ENCODE measurements at regions not wholly inside any gene's neighbourhood (a gene's known extent, or its start where the extent isn't known, plus 50 kb on each side); places are given as distances from the start of the nearest gene placed in this dataset.

- WGBS, 2 donors (ENCODE audit: extremely low coverage in 2 of 2, insufficient read length in 2 of 2, insufficient replicate concordance in 1 of 2), result no CpG with 5 or more reads among the region's 3 CpGs
- H3K27ac ChIP-seq (replicated peaks; ENCODE audit: low read length), result no peak overlapping the region
Observed at GRCh38 chr15:87209891-87210689, 1046.4 kb downstream of the NTRK3 start.

DNA sequence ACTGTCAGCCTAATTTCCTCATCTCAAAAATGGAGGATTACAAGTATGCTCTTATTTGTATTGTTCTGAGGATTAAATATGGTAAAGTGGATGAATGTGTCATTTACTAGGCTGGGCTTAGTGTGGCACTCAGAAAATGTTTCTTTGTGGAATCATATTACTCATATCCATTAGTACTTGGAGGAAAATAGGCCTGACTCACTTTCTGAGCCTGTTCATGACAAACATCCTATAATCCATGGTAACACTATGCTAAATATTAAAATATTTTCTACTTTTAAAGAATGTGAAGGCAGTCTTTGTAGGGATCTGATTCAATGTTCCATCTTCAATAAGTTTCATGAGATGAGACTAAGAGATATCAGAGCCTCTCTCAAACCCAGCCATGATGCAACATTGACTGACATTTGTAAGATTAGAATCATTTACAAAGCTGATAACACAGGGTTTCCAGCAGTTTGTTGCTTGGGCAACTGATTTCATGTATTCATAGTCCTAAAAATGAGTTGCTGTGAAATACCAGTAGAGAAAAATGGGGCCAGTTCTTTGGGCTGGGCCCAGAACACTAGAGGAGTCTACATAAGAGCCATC, 1048.5 kb downstream of the NTRK3 start:
- no peak overlapping the region for H2AK5ac ChIP-seq (ENCODE audit: low read depth, low read length)
- H4K8ac ChIP-seq (ENCODE audit: low read depth, low read length), result no peak overlapping the region
- H3K23ac ChIP-seq (ENCODE audit: low read depth, low read length, poor library complexity), result no peak overlapping the region
- H3K27ac ChIP-seq (replicated peaks; ENCODE audit: low read length), result no peak overlapping the region
- H3K9ac ChIP-seq (ENCODE audit: low read depth, low read length, poor library complexity), result no peak overlapping the region
- H2BK120ac ChIP-seq (ENCODE audit: low read depth, low read length), result no peak overlapping the region
- no peak overlapping the region for H4K91ac ChIP-seq (ENCODE audit: low read depth, low read length, poor library complexity)
- no peaks in the 10 kb centered on the region for H3K27me3 ChIP-seq (ENCODE audit: control insufficient read depth in 3 of 3, insufficient read depth in 3 of 3, low read depth in 1 of 3, low read length in 3 of 3)
- no peak overlapping the region for H3K4ac ChIP-seq (ENCODE audit: low read length)
- H3K4me1 ChIP-seq (ENCODE audit: control insufficient read depth in 2 of 2, insufficient read depth in 1 of 2, low read depth in 1 of 2, low read length in 2 of 2), result no peaks in the 10 kb centered on the region
- no peaks in the 10 kb centered on the region for H3K9me3 ChIP-seq (replicated peaks in 1 of 2; ENCODE audit: control insufficient read depth in 2 of 2, insufficient read depth in 1 of 2, low read depth in 1 of 2, low read length in 2 of 2)
- no peak overlapping the region for H2BK5ac ChIP-seq (ENCODE audit: low read length)
- no peak overlapping the region for H2BK15ac ChIP-seq (ENCODE audit: low read length)
- H2AFZ ChIP-seq (ENCODE audit: low read length), result no peak overlapping the region
- H3K4me3 ChIP-seq (ENCODE audit: low read length in 2 of 2), result no peak overlapping the region
- H3K18ac ChIP-seq (ENCODE audit: low read length), result no peak overlapping the region
- H3K79me1 ChIP-seq (ENCODE audit: low read depth, low read length), result no peaks in the 10 kb centered on the region
- no peak overlapping the region for H3K4me2 ChIP-seq (ENCODE audit: insufficient read depth, low read length, poor library complexity, severe bottlenecking)
- H2BK12ac ChIP-seq (ENCODE audit: low read length), result no peak overlapping the region
- no peaks in the 10 kb centered on the region for H3K36me3 ChIP-seq (replicated peaks in 1 of 2; ENCODE audit: control insufficient read depth in 2 of 2, insufficient read depth in 2 of 2, low read length in 2 of 2)
- no peak overlapping the region for H3K14ac ChIP-seq (ENCODE audit: low read length)
- no peak for DNase-seq (ENCODE audit: low spot score)

More at GRCh38 chr15:87209891-87210689, 1046.4 kb downstream of the NTRK3 start:
- H2BK12ac ChIP-seq (ENCODE audit: low read length), result no peak overlapping the region
- H3K4me1 ChIP-seq (ENCODE audit: control insufficient read depth in 2 of 2, insufficient read depth in 1 of 2, low read depth in 1 of 2, low read length in 2 of 2), result peaks cover 0 to 5% of the 10 kb centered on the region in 2 donors
- H3K79me1 ChIP-seq (ENCODE audit: low read depth, low read length), result no peaks in the 10 kb centered on the region
- no peak overlapping the region for H3K4me3 ChIP-seq (ENCODE audit: low read length in 2 of 2)
- no peak overlapping the region for H2BK120ac ChIP-seq (ENCODE audit: low read depth, low read length)
- no peak overlapping the region for H3K14ac ChIP-seq (ENCODE audit: low read length)
- no peaks in the 10 kb centered on the region for H3K9me3 ChIP-seq (replicated peaks in 1 of 2; ENCODE audit: control insufficient read depth in 2 of 2, insufficient read depth in 1 of 2, low read depth in 1 of 2, low read length in 2 of 2)
- no peaks in the 10 kb centered on the region for H3K27me3 ChIP-seq (ENCODE audit: control insufficient read depth in 3 of 3, insufficient read depth in 3 of 3, low read depth in 1 of 3, low read length in 3 of 3)
- no peak overlapping the region for H2BK5ac ChIP-seq (ENCODE audit: low read length)
- no peak for DNase-seq (ENCODE audit: low spot score)
- no peak overlapping the region for H3K9ac ChIP-seq (ENCODE audit: low read depth, low read length, poor library complexity)
- H4K8ac ChIP-seq (ENCODE audit: low read depth, low read length), result no peak overlapping the region
- no peak overlapping the region for H2BK15ac ChIP-seq (ENCODE audit: low read length)
- H3K18ac ChIP-seq (ENCODE audit: low read length), result no peak overlapping the region
- H2AK5ac ChIP-seq (ENCODE audit: low read depth, low read length), result no peak overlapping the region
- no peak overlapping the region for H4K91ac ChIP-seq (ENCODE audit: low read depth, low read length, poor library complexity)
- H3K36me3 ChIP-seq (replicated peaks in 1 of 2; ENCODE audit: control insufficient read depth in 2 of 2, insufficient read depth in 2 of 2, low read length in 2 of 2), result no peaks in the 10 kb centered on the region
- H2AFZ ChIP-seq (ENCODE audit: low read length), result no peak overlapping the region
- no peak overlapping the region for H3K23ac ChIP-seq (ENCODE audit: low read depth, low read length, poor library complexity)
- H3K4me2 ChIP-seq (ENCODE audit: insufficient read depth, low read length, poor library complexity, severe bottlenecking), result no peak overlapping the region
- no peak overlapping the region for H3K4ac ChIP-seq (ENCODE audit: low read length)

- Histone ChIP-seq H3K4me3 (ENCODE audit: low read length in 2 of 2) (no peak overlapping the region), H2AK5ac (ENCODE audit: low read depth, low read length) (no peak overlapping the region), H3K14ac (ENCODE audit: low read length) (no peak overlapping the region), H2AFZ (ENCODE audit: low read length) (no peak overlapping the region), H4K91ac (ENCODE audit: low read depth, low read length, poor library complexity) (no peak overlapping the region), H3K4ac (ENCODE audit: low read length) (no peak overlapping the region), H3K23ac (ENCODE audit: low read depth, low read length, poor library complexity) (no peak overlapping the region), H3K27me3 (ENCODE audit: control insufficient read depth in 3 of 3, insufficient read depth in 3 of 3, low read depth in 1 of 3, low read length in 3 of 3) (no peaks in the 10 kb centered on the region), H2BK5ac (ENCODE audit: low read length) (no peak overlapping the region), H3K9ac (ENCODE audit: low read depth, low read length, poor library complexity) (no peak overlapping the region), H3K18ac (ENCODE audit: low read length) (no peak overlapping the region), H3K9me3 (replicated peaks in 1 of 2; ENCODE audit: control insufficient read depth in 2 of 2, insufficient read depth in 1 of 2, low read depth in 1 of 2, low read length in 2 of 2) (no peaks in the 10 kb centered on the region), H3K4me2 (ENCODE audit: insufficient read depth, low read length, poor library complexity, severe bottlenecking) (no peak overlapping the region), H2BK120ac (ENCODE audit: low read depth, low read length) (no peak overlapping the region), H2BK12ac (ENCODE audit: low read length) (no peak overlapping the region), H3K36me3 (replicated peaks in 1 of 2; ENCODE audit: control insufficient read depth in 2 of 2, insufficient read depth in 2 of 2, low read length in 2 of 2) (no peaks in the 10 kb centered on the region), H2BK15ac (ENCODE audit: low read length) (no peak overlapping the region), H3K4me1 (ENCODE audit: control insufficient read depth in 2 of 2, insufficient read depth in 1 of 2, low read depth in 1 of 2, low read length in 2 of 2) (no peaks in the 10 kb centered on the region), H4K8ac (ENCODE audit: low read depth, low read length) (no peak overlapping the region), H3K79me1 (ENCODE audit: low read depth, low read length) (no peaks in the 10 kb centered on the region), H3K27ac (replicated peaks; ENCODE audit: low read length) (no peak overlapping the region)
- no peak for DNase-seq (ENCODE audit: low spot score)
- no CpG with 5 or more reads among the region's 2 CpGs for WGBS, 2 donors (ENCODE audit: extremely low coverage in 2 of 2, insufficient read length in 2 of 2, insufficient replicate concordance in 1 of 2)
Observed at GRCh38 chr15:87207251-87207650, 1049.3 kb downstream of the NTRK3 start.

GRCh38 chr15:87201986-87202385, 1054.6 kb downstream of the NTRK3 start:
- no peak for DNase-seq (ENCODE audit: low spot score)
- no CpG with 5 or more reads among the region's 2 CpGs for WGBS, 2 donors (ENCODE audit: extremely low coverage in 2 of 2, insufficient read length in 2 of 2, insufficient replicate concordance in 1 of 2)
- H3K4me1 ChIP-seq (ENCODE audit: control insufficient read depth in 2 of 2, insufficient read depth in 1 of 2, low read depth in 1 of 2, low read length in 2 of 2), result no peaks in the 10 kb centered on the region
- H3K23ac ChIP-seq (ENCODE audit: low read depth, low read length, poor library complexity), result no peak overlapping the region
- H4K91ac ChIP-seq (ENCODE audit: low read depth, low read length, poor library complexity), result no peak overlapping the region
- H4K8ac ChIP-seq (ENCODE audit: low read depth, low read length), result no peak overlapping the region
- H3K36me3 ChIP-seq (replicated peaks in 1 of 2; ENCODE audit: control insufficient read depth in 2 of 2, insufficient read depth in 2 of 2, low read length in 2 of 2), result no peaks in the 10 kb centered on the region
- no peak overlapping the region for H3K4me3 ChIP-seq (ENCODE audit: low read length in 2 of 2)
- H3K18ac ChIP-seq (ENCODE audit: low read length), result no peak overlapping the region
- no peak overlapping the region for H3K27ac ChIP-seq (replicated peaks; ENCODE audit: low read length)
- H3K4me2 ChIP-seq (ENCODE audit: insufficient read depth, low read length, poor library complexity, severe bottlenecking), result no peak overlapping the region
- H2BK15ac ChIP-seq (ENCODE audit: low read length), result no peak overlapping the region
- H3K14ac ChIP-seq (ENCODE audit: low read length), result no peak overlapping the region
- no peak overlapping the region for H2BK12ac ChIP-seq (ENCODE audit: low read length)
- H3K79me1 ChIP-seq (ENCODE audit: low read depth, low read length), result no peaks in the 10 kb centered on the region
- no peak overlapping the region for H3K4ac ChIP-seq (ENCODE audit: low read length)
- no peak overlapping the region for H2AK5ac ChIP-seq (ENCODE audit: low read depth, low read length)
- no peaks in the 10 kb centered on the region for H3K9me3 ChIP-seq (replicated peaks in 1 of 2; ENCODE audit: control insufficient read depth in 2 of 2, insufficient read depth in 1 of 2, low read depth in 1 of 2, low read length in 2 of 2)
- no peak overlapping the region for H2BK5ac ChIP-seq (ENCODE audit: low read length)
- H3K27me3 ChIP-seq (ENCODE audit: control insufficient read depth in 3 of 3, insufficient read depth in 3 of 3, low read depth in 1 of 3, low read length in 3 of 3), result no peaks in the 10 kb centered on the region
- H2AFZ ChIP-seq (ENCODE audit: low read length), result no peak overlapping the region
- no peak overlapping the region for H2BK120ac ChIP-seq (ENCODE audit: low read depth, low read length)
- no peak overlapping the region for H3K9ac ChIP-seq (ENCODE audit: low read depth, low read length, poor library complexity)

Data from neuronal stem cell (in vitro differentiated cells).